ENCODE measurements at regions not wholly inside any gene's neighbourhood (a gene's known extent, or its start where the extent isn't known, plus 50 kb on each side); places are given as distances from the start of the nearest gene placed in this dataset.

- no peak for TF ChIP-seq CTCF (IDR thresholded peaks at IDR 0.05 in 8 of 11, conservative IDR thresholded peaks at IDR 0.05 in 3 of 11)
- no peak for TF ChIP-seq POLR2AphosphoS5 (IDR thresholded peaks at IDR 0.05)
- TF ChIP-seq POLR2A (IDR thresholded peaks at IDR 0.05), result no peak
These were observed 340.8 kb downstream of the FGF10 start for GRCh38 chr5:44048276-44048984.

All from spleen (tissue), 7 donors.